ENCODE measurements at regions not wholly inside any gene's neighbourhood (a gene's known extent, or its start where the extent isn't known, plus 50 kb on each side); places are given as distances from the start of the nearest gene placed in this dataset.
"Not testable (repeated sequence)": the region's sequence is repeated elsewhere in the genome, so short reads cannot be mapped to it uniquely, and the experiment has no call there.

DNA sequence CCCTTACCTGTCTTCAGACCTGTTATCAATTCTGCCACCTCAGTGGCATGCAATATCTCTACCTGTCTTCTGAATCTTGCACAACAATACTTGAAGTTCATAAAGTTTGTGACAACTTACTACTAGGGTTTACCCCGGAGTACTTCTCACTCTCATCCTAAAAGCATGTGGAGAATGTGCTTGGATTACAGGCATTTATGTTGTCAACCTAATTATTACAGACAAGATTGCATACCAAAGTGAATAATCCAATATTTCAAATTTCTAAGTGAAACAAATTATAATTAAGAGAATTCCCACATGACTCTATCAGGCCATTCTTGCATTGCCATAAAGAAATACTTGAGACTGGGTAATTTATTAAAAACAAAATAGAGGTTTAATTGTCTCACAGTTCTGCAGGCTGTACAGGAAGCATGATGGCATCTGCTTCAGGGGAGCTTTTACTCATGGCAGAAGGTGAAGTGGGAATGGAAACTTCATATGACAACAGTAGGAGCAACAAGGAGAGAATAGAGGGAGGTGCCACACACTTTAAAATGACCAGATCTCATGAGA, 661.0 kb upstream of the SPRY2 start:
- no peak overlapping the region for H3K4me3 ChIP-seq (ENCODE audit: low read depth, low read length)
- TF ChIP-seq, protein P1, sequence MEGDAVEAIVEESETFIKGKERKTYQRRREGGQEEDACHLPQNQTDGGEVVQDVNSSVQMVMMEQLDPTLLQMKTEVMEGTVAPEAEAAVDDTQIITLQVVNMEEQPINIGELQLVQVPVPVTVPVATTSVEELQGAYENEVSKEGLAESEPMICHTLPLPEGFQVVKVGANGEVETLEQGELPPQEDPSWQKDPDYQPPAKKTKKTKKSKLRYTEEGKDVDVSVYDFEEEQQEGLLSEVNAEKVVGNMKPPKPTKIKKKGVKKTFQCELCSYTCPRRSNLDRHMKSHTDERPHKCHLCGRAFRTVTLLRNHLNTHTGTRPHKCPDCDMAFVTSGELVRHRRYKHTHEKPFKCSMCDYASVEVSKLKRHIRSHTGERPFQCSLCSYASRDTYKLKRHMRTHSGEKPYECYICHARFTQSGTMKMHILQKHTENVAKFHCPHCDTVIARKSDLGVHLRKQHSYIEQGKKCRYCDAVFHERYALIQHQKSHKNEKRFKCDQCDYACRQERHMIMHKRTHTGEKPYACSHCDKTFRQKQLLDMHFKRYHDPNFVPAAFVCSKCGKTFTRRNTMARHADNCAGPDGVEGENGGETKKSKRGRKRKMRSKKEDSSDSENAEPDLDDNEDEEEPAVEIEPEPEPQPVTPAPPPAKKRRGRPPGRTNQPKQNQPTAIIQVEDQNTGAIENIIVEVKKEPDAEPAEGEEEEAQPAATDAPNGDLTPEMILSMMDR (IDR thresholded peaks at IDR 0.05; ENCODE audit: low read depth, low read length), result no peak

DNA sequence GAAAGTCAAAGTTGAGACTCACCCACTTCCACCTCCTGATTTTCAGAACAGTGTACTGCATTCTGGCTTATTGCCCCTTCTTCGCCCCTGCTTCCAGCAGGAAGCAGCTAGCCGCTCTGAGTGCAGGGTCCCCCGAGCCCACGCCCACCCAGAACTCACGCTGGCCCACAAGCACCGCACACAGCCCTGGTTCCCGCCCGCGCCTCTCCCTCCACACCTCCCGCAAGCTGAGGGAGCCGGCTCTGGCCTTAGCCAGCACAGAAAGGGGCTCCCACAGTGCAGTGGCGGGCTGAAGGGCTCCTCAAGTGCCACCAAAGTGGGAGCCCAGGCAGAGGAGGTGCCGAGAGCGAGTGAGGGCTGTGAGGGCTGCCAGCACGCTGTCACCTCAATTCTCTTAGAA, 657.7 kb upstream of the SPRY2 start:
- not testable (repeated sequence) for H3K4me3 ChIP-seq (ENCODE audit: low read depth, low read length)

DNA sequence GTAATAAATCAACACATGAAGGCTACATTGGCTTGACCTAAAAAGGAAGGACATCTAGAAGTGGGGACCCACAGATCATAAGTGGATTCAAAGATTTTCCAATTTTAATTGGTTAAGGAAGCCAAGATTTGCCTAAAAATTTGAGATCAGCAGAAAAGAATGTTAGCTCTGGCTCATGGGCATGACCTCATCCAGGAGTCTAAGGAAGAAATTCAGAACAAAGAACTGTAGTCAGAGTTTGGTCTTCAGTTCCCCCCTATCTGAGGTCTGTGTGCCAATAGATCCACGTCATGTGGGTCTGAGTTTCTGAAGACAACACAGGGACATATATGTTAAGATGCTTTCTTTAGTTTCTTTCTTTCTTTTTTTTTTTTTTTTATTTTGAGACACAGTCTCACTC, 648.8 kb upstream of the SPRY2 start:
- H3K4me3 ChIP-seq (ENCODE audit: low read depth, low read length), result no peak overlapping the region
- TF ChIP-seq, protein P1 (IDR thresholded peaks at IDR 0.05; ENCODE audit: low read depth, low read length), result no peak

DNA sequence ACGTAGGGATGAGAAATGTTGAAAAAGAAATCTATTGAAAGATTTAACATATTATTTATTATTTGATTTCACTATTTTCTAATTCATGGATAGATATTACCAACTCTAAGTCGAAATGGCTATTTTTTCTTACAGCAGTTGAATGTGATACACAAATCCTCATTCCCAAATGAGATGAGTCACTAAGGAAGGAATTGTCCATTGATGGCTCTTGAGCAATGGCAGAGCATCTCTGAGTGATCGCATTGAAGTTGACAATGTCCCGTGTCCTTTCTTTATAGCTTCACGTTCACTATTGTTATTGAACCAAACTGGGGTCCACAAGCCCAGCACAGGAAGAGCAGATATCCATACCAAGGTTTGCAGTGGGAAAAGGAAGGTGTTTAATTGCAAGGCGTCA, 648.3 kb upstream of the SPRY2 start:
- TF ChIP-seq, protein P1 (IDR thresholded peaks at IDR 0.05; ENCODE audit: low read depth, low read length), result no peak
- H3K4me3 ChIP-seq (ENCODE audit: low read depth, low read length), result no peak overlapping the region

DNA sequence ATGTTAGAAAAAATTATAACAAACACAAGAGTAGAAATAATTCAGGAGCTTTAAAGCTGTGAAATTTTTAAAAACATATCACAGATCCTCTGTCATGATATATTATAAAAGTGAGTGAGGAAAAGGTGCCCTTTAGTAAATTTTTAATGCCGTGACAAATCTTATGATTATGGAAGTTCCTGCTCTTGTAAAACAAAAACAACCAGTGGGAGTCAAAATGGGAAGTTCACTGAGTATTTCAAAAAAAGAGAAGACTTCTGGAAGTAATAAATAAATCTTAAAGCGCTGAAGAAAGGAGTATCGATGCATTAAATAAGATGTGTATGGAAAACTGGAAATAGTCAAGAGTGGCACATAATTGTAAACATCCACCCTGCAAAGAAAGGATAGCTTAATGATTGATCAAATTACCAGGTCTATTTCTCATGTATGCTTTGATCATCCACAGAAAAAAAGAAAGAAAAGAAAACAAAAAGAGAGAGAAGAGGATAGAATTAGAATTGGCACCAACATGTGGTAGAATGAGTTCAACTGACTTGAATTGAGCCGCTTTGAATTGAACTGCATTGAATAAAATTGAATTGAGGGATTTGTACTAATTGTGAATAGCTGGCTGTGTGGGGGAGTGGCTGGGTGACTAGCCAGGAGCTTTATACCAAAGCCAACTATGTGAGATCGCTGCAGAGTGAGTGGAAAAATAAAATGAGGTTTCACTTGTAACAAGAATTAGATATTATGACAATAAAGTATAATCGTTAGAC, 647.6 kb upstream of the SPRY2 start:
- no peak overlapping the region for H3K4me3 ChIP-seq (ENCODE audit: low read depth, low read length)
- TF ChIP-seq, protein P1 (IDR thresholded peaks at IDR 0.05; ENCODE audit: low read depth, low read length), result no peak

DNA sequence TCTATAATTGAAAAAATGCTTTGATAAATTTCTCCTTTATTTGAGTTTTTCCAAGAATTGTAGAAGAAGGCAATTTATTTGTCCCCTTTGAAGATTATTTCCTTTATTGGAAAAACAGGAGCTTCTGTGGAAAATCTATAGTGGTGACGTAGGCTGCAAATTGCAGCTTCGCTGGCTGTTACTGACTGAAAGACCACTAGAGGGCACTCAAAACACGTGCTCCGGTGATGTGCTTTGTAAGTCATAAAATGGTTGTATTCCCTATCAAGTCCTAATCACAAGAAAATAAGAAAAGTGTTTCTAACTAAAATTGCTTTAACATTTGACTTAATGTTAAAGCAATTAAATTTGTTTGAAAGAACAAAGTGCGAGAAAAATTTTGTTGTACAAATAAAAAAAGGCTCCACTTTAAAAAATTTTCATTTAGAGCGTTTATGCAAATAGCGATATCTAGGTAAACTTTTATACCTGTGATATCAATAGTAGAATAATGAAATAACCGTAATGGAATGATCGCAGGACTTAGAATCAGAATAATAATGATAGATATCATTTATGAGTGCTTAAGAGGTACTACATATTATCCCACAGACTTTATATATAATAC, 638.2 kb upstream of the SPRY2 start:
- no peak overlapping the region for H3K4me3 ChIP-seq (ENCODE audit: low read depth, low read length)

DNA sequence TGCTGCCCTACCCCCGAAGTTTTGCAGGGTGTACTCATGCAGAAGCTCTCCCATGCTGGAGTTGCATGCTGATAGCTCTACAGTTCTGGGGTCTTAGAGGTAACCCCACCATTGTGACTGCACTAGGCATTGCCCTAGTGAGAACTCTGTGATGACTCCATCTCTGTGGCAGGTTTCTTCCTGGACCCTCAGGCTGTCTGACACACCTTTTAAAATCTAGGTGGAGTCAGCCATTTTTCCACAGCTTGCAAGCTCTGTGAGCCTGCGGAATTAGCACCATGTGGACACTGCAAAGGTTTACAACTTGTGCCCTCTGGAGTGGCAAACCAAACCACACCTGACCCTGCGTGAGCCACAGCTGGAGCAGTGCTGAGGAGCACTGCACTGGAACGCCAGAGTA, 636.2 kb upstream of the SPRY2 start:
- no peak overlapping the region for H3K4me3 ChIP-seq (ENCODE audit: low read depth, low read length)
- TF ChIP-seq, protein P1 (IDR thresholded peaks at IDR 0.05; ENCODE audit: low read depth, low read length), result no peak

More for the DNA sequence above, 638.2 kb upstream of the SPRY2 start:
- TF ChIP-seq, protein P1 (IDR thresholded peaks at IDR 0.05; ENCODE audit: low read depth, low read length), result peak; percentile 57

Data from WI38 (cell line).